ENCODE measurements at regions not wholly inside any gene's neighbourhood (a gene's known extent, or its start where the extent isn't known, plus 50 kb on each side); places are given as distances from the start of the nearest gene placed in this dataset.
"Not testable (repeated sequence)": the region's sequence is repeated elsewhere in the genome, so short reads cannot be mapped to it uniquely, and the experiment has no call there.

DNA sequence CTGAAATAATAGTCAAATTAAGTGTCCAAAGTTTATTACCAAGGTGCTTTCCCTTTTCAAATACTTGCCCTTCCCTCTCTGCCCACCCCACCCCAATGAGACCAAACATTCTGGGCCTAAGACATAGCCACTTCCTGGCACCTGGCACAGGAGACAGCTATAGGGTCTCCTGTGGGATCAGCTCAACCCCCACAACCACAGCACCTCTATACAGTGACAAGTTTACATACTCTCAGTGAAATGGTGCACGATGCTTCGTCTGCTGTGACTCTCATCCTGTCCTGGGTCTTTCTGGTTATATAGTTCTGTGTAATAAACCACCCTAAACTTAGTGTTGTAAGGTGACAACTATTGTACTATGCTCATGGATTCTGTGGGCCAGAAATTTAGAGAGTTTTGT lies 466.2 kb downstream of the FBXO15 start:
- DNase-seq (ENCODE audit: low spot score) = no peak

DNA sequence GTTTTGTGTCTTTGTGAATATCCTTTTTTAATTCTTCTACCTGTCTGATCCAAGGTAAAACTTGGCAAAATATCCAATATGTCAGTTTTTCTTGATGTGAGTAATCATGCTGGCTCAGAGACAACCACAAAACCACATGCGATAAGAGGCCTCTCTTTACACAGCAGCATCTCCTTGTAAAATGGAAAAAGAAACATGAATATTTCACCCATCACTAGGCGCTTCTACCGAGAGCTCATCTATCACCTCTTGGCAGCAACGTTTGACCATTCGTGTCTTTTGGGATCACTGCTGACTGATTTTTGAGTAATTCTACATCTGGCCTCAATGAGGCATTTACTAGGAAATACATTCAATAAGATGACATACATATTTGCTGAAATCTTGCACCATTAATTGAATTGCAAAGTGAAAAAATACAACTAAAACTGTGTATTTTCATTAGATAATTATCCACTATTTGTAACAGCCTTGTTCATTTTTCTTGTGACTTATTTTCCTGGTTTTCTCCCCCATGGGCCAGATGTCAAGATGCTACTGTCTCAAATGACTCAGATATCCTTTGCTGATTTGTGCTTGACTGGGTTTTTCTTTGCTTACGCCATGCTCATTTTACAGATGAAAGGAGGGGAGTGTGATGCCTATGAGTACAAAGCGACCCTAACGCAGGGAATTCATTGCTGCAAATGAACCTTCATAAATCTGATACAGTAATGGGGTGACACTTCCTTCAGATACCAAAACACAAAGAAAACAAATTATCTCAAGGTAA lies 467.5 kb downstream of the FBXO15 start:
- DNase-seq (ENCODE audit: low spot score) = no peak

DNA sequence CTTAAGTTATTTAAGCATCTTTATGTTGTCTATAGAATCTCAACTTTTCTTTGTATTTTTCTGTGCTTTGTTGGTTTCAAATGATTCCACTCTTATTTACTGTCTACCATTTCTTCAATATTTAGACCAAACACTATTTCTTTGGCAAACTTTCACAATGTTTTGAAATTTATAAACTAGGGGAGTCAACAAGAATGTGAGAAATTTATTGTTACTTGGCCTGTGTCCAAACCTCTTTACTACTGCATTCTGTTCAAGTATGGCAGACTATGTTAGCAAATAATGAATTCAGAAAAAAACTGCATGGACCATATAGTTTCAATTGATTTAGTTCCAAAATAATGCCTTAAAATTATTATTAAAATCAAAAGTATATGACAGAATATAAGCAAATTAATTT lies 470.2 kb downstream of the FBXO15 start:
- DNase-seq (ENCODE audit: low spot score) = no peak

DNA sequence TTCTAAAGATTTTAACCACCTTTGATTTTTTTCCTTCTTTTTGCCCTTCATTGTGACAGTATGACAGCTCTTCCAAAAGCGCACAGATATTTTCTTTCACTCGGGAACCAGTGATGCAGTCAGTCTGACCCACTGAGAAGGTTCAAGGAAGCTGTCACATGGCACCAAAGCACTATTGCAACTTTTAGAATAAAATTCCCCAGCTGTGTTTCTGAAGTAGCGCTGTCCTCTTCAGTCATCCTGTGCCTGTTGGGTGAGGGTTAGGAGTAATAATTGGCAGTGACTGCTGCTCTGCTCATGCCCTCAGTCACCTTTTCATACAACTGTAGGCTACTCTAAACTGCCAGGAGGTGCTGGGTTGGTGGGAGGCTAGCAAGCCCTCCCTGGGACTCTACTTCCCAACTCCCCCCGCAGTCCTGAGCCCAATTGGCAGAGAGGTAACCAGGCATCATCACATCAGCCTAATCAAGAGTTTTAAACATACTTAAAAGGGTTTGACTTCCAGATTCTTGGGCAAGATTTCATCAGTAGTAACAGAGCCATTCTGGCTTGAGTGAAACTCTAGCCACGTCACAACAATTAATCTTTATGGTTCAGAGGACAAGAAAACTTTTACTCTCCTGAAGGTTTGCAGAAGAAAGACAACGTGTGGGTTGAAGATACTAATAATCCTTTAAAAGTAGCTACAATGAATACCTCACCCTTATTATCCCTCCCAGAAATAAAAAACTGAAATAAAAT lies 473.3 kb downstream of the FBXO15 start:
- DNase-seq (ENCODE audit: low spot score) = no peak

DNA sequence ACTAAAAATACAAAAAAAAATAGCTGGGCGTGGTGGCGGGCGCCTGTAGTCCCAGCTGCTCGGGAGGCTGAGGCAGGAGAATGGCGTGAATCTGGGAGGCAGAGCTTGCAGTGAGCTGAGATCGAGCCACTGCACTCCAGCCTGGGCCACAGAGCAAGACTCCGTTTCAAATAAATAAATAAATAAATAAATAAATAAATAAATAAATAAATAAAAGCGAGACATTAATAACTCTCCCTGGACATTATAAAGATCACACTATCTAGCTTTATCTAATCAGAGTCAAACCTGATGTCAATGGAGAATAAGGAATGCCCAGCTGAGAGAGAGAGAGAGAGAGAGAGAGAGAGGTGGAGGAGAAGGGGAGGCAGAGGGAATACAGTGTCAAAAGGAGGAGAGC lies 476.2 kb downstream of the FBXO15 start:
- not testable (repeated sequence) for DNase-seq (ENCODE audit: low spot score)

DNA sequence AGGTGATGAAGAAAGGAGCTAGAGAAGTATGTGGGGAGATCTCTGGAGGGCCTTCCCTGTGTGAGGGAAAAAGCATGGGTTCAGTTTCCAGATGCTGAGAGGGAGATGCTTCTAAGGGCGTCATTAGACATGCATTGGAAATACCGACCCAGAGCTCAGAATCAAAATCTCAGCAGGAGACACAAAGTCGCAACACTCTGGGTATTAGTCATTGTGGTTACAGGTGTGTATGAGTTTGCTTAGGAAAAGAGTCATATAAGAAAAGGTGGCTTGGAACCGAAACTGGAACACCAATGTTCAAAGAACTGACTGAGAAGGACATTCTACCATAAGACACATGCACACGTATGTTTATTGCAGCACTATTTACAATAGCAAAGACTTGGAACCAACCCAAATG lies 477.1 kb downstream of the FBXO15 start:
- DNase-seq (ENCODE audit: low spot score) = no peak

DNA sequence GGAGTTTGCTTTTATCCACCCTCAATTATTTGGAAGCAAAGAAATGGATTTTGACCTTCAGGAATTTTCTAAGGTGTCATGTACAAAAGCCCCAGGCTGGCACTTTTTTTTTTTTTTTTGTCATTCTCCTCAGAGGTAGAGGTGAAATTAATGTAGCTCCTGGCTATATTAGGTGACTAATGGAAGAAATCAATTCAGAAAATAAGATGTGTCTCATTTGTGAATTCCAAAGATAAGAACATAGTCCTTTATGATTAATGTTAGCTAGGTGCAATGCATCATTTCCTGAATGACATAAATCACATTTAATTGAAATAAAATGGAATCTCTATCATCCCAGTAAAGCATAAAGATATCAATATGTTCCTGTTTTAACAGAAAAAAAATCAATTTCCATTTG lies 477.6 kb downstream of the FBXO15 start:
- no peak for DNase-seq (ENCODE audit: low spot score)

DNA sequence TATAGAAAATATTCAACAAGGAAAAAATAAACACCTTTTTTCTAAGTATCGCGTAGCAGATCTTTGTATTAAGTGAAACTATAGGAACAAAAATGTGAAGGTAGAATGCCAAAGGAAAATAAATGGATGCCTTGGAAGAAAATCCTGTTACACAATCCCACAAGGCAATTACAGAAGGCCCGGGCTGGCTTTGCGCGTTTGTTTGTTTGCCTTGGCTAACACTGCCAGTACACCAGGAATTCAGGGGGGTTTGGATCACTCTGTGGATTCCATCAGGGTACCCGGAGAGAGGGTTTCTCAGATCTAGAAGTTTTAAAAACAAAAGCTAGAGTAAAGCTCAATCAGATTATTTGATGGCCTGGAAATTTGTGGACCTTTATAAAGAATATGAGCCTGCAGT lies 478.3 kb downstream of the FBXO15 start:
- no peak for DNase-seq (ENCODE audit: low spot score)

DNA sequence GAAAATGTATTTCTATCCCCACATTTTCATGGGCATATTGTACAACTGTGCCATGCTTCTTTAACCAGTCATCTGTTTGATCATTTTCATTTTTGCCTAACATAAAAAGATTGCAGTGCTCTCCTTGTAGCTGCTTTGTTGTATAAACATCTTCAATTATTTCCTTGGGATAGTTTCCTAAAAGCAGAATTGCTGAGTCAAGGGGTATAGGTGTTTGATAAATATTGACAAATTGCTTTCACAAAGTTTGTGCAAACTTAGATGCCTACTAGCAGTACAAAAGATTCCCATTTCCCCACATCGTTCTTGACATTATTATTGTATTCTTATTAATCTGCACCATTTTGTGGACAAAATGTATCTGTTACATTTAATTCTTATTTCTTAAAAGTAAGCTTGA lies 479.6 kb downstream of the FBXO15 start:
- no peak for DNase-seq (ENCODE audit: low spot score)

DNA sequence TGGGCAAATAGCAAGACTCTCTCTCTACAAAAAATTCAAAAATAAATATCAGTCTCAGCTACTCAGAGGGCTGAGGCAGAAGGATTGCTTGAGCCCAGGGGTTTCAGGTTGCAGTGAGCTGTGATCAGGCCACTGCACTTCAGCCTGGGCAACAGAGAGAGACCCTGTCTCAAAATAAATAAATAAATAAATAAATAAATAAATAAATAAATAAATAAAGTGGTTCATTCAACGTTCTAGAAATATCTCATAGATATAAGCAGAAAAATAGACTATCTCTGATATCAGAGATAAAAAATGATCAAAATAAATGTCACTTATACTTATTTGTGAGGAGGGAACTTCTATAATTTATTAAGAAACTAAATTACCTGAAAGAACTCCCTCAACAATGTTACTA lies 480.9 kb downstream of the FBXO15 start:
- DNase-seq (ENCODE audit: low spot score) = no peak

DNA sequence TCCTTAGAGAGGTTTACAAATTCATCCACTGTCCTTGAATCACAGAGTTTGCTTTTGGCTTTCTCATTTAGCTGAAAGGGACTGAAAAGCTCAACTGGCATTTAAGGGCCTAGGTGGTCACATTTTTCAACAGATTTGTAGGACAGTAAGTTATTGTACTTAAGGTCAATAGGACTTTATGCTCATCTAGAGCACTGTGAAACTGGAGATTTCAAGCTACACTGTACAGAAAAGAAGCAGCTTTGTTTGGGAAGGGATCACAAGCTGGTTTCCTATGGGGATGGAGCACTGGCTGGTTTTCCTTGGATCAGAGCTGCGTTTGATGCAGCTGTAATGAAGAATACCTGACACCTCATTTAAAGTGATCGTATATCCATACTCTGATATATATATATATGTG lies 482.7 kb downstream of the FBXO15 start:
- no peak for DNase-seq (ENCODE audit: low spot score)

DNA sequence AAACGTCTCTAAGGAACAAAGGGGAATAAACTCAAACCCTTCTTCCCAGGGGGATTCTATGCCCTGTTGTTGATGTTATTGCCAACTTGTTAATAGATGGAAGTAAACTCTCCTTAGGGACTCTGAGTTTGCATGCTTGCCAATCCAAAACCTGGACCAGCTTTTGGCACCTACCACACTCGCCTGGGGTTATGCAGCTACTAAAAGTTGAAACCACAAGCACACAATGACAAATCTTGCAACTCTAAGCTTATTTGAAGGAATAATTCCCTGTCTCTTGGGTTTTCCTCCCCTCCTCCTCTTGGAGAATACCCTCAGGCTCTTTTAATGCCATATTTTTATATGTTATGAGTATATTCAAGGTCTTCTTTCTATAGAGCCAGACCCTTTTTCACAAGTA lies 484.1 kb downstream of the FBXO15 start:
- no peak for DNase-seq (ENCODE audit: low spot score)

DNA sequence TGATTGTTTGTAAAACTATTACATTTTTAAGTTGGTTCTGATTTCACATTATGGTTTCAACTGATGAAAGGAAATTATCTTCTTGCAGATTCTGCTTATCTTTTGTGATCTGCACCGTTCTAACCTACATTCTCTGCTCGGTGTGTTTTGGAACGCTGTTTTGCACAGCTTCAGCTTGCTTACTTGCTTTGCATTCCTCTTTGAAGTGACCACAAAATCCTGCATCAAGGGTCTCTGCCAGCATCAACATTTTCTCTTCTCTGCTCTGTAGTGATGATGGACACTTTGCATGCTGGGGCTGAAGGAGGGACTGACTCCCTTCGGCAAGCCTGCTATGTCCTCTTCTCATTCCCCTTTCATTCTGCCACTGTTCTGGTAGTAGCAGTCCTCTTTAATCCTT lies 485.2 kb downstream of the FBXO15 start:
- DNase-seq (ENCODE audit: low spot score) = no peak

DNA sequence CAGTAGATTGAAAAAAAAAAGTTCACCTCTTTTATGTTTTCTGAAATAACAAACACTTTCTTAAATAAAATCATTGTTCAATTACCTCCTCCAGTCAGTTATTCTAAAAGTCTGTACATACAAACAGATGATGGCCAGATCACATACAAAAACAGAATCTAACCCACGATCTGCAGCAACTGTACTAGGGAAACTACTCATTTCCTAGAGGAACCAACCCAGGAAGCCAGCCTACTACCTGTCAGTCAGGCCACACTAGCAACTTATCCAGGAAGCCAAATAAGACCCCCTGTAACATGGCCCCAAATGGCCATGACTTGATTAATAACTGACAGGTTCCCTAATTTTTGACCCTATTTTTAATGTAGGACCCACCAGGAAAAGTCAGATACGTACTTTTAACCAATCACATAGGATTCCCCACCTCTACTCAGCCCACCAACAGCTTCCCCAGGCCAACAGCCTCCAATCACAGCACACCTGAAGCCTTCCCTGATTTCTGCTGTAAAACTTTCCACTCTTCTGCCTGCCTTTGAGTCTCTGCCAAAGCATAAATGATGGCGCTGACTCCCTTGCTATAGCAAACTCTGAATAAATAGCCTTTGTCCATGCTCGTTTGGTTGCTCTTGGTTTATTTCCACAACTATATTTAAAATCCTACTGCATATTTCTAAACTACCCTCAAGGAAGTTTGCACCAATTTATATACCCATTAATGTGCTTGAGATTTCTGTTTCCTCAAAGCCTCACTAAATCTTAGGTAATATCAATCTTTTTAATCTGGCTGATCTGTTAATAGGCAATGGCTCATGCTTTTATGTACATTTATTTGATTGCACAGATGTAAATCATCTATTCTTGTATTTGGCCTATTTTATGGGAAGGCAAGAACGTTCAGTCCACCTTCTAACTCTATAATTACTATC lies 486.4 kb downstream of the FBXO15 start:
- DNase-seq (ENCODE audit: low spot score) = peak; percentile 36

DNA sequence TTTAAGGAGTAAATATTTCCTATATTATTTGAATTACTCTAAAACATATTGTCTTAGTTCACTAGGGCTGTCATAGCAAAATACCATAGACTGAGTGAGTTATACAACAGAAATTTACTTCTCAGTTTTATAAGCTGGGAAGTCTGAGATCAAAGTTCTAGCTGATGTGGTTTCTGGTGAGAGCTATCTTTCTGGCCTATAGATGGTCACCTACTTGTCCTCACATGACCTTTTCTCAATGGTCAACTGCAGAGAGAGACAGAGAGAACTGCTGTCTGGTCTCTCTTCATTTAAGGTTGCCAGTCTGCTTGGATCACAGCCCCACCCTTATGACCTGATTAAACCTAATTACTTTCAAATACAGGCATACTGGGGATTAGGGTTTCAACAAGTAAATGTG lies 490.9 kb downstream of the FBXO15 start:
- no peak for DNase-seq (ENCODE audit: low spot score)

DNA sequence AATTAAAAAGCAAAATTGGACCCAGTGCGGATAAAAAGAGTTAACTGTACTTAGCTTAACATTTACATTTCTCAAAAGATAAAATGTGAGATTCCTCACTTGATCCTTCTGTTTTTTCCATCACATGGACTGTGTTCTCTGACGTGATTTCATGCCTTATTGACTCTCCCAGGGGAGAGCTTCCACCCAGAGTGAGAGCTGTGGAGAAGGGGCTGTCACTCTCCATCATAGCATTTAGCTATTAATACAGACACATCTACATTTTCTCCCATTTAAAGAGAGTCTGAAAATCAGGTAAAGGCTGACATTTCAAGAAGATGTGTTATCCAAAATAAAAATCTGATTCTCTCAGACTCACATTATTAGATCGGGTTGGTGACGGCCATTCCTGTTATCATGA lies 493.8 kb downstream of the FBXO15 start:
- no peak for DNase-seq (ENCODE audit: low spot score)

DNA sequence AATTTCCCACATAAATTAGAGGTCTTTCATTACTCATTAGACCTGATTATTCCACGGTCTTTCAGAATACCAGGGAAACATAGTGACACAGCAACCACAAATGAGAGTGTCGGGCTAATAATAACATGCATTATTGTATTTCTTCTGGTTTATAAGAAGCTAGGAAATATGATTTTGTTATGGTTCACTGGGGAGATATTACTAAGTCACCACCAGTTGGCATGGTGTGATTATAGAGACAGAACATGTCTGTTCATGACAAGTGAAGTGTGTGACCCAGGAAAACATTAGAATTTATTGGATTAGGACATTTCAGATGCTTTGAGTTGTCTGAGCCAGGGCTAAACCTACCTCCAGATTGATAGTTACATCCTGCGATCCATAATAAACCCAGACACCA lies 494.4 kb downstream of the FBXO15 start:
- DNase-seq (ENCODE audit: low spot score) = no peak

DNA sequence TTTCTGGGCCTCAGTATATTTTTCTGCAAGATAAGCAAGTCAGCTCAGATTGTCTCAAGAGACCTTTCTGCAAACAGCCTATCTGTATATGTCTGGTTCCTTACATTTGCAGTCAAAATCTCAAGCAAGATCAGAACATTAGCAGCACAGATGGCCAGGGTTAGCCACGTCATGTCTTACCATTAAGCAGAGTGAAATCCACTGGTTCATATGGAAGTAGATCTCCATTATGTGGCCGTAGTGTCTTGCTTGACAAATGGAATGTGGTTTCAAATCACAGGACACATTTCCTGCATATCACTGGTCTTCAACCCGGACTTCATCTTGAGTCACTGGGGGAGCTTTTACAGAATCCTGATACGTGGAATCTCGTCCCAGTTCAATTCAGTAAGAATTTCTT lies 500.2 kb downstream of the FBXO15 start:
- no peak for DNase-seq (ENCODE audit: low spot score)

DNA sequence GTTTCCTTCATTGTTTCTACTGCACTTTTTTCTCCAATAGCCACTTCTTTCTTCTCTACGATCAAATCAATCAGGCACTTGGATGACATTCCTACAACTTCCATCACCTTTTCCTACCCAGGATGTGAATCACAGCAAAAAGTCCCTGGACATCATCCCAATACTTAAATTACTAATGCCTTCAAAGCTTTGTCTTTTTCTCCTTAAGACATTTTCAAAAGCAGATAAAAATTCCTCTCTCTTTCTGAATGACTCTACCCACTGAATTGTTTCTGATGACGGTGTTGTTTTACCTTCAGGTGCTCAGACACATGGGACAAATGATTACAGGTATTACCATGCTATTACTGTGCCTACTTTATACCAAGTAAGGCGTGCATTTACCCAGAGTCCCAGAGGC lies 500.9 kb downstream of the FBXO15 start:
- DNase-seq (ENCODE audit: low spot score) = peak; percentile 61

DNA sequence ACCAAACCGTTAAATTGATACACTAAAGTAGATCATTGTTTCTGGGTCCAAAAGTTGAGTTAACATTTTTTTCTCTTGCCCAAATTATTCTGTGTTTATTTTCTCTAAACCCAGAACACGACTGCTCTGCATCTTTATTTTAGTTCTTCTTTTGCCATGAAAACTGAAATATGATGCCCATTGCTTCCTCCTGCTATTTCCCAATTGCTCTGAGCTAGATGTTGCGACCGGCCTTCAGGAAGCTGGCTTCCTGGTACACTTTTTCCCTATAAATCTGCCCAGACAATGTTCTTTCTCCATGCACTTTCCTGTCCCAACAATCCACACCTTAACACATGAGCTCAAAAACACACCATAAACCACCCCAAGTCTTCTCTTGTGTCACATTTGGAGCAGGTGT lies 501.4 kb downstream of the FBXO15 start:
- DNase-seq (ENCODE audit: low spot score) = no peak

DNA sequence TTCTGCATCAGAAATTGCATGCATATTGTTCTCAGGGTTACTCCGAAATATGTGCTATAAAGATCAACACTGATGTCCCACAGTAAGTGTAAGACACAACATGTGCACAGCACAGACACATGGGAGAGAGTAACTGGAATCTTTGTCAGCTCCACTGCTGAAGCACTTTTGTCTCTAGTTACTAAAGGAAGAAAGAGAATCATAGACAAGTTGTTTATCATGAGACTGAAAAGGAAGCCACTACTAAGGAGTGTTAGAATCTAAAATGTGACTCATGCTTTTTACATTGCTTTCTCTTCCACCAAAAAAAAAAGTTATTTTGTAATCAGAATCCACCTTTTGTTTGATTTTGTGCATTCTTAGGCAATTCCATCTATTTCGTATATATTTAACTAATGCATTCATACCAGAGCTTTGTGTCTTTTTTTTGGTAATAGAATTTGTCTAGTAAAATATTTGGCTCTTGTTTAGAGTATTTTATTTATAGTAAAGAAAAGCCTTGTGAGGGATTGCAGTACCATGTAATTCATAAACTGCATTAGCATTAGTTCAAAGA lies 502.4 kb downstream of the FBXO15 start:
- DNase-seq (ENCODE audit: low spot score) = peak; percentile 49

DNA sequence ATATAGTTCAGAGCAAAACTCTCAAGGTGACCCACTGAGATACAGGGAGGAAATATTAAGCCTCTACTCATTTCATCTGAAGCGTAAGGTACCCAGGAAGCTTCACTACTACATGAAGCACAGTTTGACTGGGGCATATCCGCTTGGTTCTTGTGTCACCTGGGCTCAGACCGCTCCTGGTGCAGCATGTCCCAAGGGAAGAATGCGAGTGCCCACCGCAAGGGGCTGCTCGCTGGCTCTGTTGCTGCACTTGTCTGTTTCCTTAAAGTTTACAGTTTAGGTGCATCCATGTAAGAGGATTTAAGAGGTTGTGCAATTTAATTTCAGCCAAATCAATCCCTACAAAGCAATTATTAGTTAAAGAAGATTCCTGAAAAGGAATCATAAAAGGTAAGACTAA lies 507.8 kb downstream of the FBXO15 start:
- DNase-seq (ENCODE audit: low spot score) = no peak

Data from kidney capillary endothelial cell (primary cell).